ENCODE measurements at regions not wholly inside any gene's neighbourhood (a gene's known extent, or its start where the extent isn't known, plus 50 kb on each side); places are given as distances from the start of the nearest gene placed in this dataset.

- POLR2A ChIA-PET (ENCODE audit: unreplicated experiment) = no interaction called here
Measured at GRCh38 chr7:17622451-17622850, 317.8 kb downstream of the SNX13 start.

DNA sequence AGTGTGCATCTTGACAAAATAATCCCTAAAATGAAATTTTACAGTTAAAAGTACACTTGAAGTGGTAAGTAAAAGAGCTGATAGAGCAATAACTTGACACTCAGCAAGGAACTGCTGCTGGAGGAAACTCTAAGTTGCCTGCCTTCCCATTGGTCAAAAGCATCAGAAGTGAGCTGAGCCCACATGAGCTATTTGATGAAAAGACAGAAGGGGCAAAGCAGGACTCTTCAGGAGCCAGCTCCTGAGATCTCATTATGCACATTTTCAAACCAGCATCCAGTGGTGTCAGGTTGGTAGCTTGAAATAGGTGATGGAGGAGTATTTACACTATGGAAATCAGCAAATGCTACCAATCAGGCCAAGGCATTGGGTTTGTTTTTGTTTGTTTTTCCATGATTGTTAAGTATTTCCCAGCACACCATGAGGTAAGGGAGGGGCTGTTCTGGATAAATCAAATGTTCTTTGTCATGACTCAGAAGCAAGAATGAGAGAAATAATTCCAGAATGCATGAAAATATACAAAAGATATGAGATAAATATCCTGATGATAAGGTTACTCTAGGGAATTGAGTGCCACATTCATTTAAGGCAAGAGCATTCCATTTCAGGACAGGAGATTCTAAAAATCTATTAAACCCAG is 316.6 kb downstream of the SNX13 start:
- intact Hi-C loops (cut with micrococcal nuclease) = loop anchor here (2.0 kb wide), 1 partner anchor 23 kb away; no protein-coding TSS in a partner anchor
- Histone ChIP-seq H3K9me2 (replicated peaks; ENCODE audit: low read length) (no peaks in the 10 kb centered on the region), H2AFZ (ENCODE audit: low read length) (no peak overlapping the region), H3K9me3 (ENCODE audit: low read length) (no peaks in the 10 kb centered on the region), H3K9ac (ENCODE audit: low read length) (no peak overlapping the region), H3K36me3 (ENCODE audit: low read depth, low read length) (no peaks in the 10 kb centered on the region), H3F3A (ENCODE audit: low read length, unreplicated experiment) (no peaks in the 10 kb centered on the region), H3K4me1 (ENCODE audit: insufficient read depth, low read length) (peaks cover 53% of the 10 kb centered on the region), H3K79me2 (ENCODE audit: low read length) (no peaks in the 10 kb centered on the region), H3K4me2 (ENCODE audit: low read length) (no peak overlapping the region), H3K27ac (ENCODE audit: low read length) (0 out of 2 replicates have a peak overlapping the region, but pooled peaks have one; percentile 73), H4K20me1 (ENCODE audit: low read length) (no peaks in the 10 kb centered on the region), H3K4me3 (ENCODE audit: low read length) (no peak overlapping the region), H3K27me3 (ENCODE audit: low read length) (no peaks in the 10 kb centered on the region)
- no TSS peak for BruUV-seq (replicated peaks)
- ATAC-seq (no peak), DNase-seq (no peak)
- ChIA-PET CTCF (no interaction called here), POLR2A (ENCODE audit: unreplicated experiment) (no interaction called here)
- TF ChIP-seq EZH2phosphoT487 (IDR thresholded peaks at IDR 0.05; ENCODE audit: borderline replicate concordance, low read length) (no peak), EZH2 (IDR thresholded peaks at IDR 0.05; ENCODE audit: low read length, unreplicated experiment) (no peak), CTCF (conservative IDR thresholded peaks at IDR 0.05; ENCODE audit: low read depth, low read length) (no peak)

More at GRCh38 chr7:17622451-17622850, 317.8 kb downstream of the SNX13 start:
- Histone ChIP-seq H3K79me2 (ENCODE audit: low read length) (no peaks in the 10 kb centered on the region), H3K9me2 (replicated peaks; ENCODE audit: low read length) (no peaks in the 10 kb centered on the region), H3K27me3 (ENCODE audit: low read length) (no peaks in the 10 kb centered on the region), H3K4me3 (ENCODE audit: low read length) (no peak overlapping the region), H3K9me3 (ENCODE audit: low read length) (no peaks in the 10 kb centered on the region), H3K4me1 (ENCODE audit: insufficient read depth, low read length) (peaks cover 61% of the 10 kb centered on the region), H4K20me1 (ENCODE audit: low read length) (no peaks in the 10 kb centered on the region), H3K27ac (ENCODE audit: low read length) (no peak overlapping the region), H3K9ac (ENCODE audit: low read length) (no peak overlapping the region), H3K36me3 (ENCODE audit: low read depth, low read length) (no peaks in the 10 kb centered on the region), H3K4me2 (ENCODE audit: low read length) (no peak overlapping the region), H3F3A (ENCODE audit: low read length, unreplicated experiment) (no peaks in the 10 kb centered on the region), H2AFZ (ENCODE audit: low read length) (no peak overlapping the region)
- BruUV-seq (replicated peaks) = no TSS peak
- intact Hi-C loops (cut with micrococcal nuclease) = no loop called here
- DNase-seq (no peak), ATAC-seq (no peak)
- no peak for TF ChIP-seq CTCF (conservative IDR thresholded peaks at IDR 0.05; ENCODE audit: low read depth, low read length)
- no peak for TF ChIP-seq EZH2 (IDR thresholded peaks at IDR 0.05; ENCODE audit: low read length, unreplicated experiment)
- TF ChIP-seq EZH2phosphoT487 (IDR thresholded peaks at IDR 0.05; ENCODE audit: borderline replicate concordance, low read length) = no peak
- CTCF ChIA-PET = no interaction called here

DNA sequence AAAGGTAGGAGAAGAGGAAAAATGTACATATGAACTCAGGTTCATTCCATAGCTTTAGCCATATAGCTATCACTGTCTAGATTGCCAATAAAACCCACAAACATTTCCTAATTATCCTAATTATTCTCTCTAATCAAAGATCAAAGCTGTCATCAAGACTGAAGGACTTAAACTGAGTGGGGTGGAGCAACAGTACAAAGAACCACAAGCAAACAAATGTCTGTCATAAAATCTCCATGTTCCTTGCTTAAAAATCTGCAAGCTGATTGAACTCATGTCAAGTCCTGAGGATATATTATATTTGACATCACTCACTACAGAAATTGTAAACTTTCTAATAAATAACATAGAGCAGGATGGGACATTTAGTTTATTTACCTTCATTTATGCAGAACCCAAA is 315.9 kb downstream of the SNX13 start:
- DNase-seq = no peak
- Histone ChIP-seq H4K20me1 (ENCODE audit: low read length) (no peaks in the 10 kb centered on the region), H3K79me2 (ENCODE audit: low read length) (no peaks in the 10 kb centered on the region), H3K4me1 (ENCODE audit: insufficient read depth, low read length) (peaks cover 46% of the 10 kb centered on the region), H3K27me3 (ENCODE audit: low read length) (no peaks in the 10 kb centered on the region), H3K4me2 (ENCODE audit: low read length) (peak overlapping the region; percentile 71; the same call in 1 of the 2 replicates), H3K36me3 (ENCODE audit: low read depth, low read length) (no peaks in the 10 kb centered on the region), H3F3A (ENCODE audit: low read length, unreplicated experiment) (no peaks in the 10 kb centered on the region), H3K27ac (ENCODE audit: low read length) (peak overlapping the region; percentile 73), H3K9ac (ENCODE audit: low read length) (no peak overlapping the region), H3K9me2 (replicated peaks; ENCODE audit: low read length) (no peaks in the 10 kb centered on the region), H2AFZ (ENCODE audit: low read length) (no peak overlapping the region), H3K9me3 (ENCODE audit: low read length) (no peaks in the 10 kb centered on the region), H3K4me3 (ENCODE audit: low read length) (no peak overlapping the region)
- CTCF ChIA-PET = no interaction called here
- TF ChIP-seq CTCF (conservative IDR thresholded peaks at IDR 0.05; ENCODE audit: low read depth, low read length) (no peak), EZH2 (IDR thresholded peaks at IDR 0.05; ENCODE audit: low read length, unreplicated experiment) (no peak), EZH2phosphoT487 (IDR thresholded peaks at IDR 0.05; ENCODE audit: borderline replicate concordance, low read length) (no peak)
- ATAC-seq = peak; percentile 19; the same call in 1 of the 2 replicates
- no TSS peak for BruUV-seq (replicated peaks)
- POLR2A ChIA-PET (ENCODE audit: unreplicated experiment) = no interaction called here
- intact Hi-C loops (cut with micrococcal nuclease) = loop anchor here (2.0 kb wide), 1 partner anchor 24 kb away; no protein-coding TSS in a partner anchor

All from PC-3 (cell line).